Activated naive CD4-positive, alpha-beta T cell treated with anti-CD3 and anti-CD28 coated beads for 36 hours (primary cell): ENCODE measurements at regions not wholly inside any gene's neighbourhood (a gene's known extent, or its start where the extent isn't known, plus 50 kb on each side); places are given as distances from the start of the nearest gene placed in this dataset.
A peak's percentile ranks its signal among the peaks of the same experiment; 100 is the strongest.
"Not testable (repeated sequence)": the region's sequence is repeated elsewhere in the genome, so short reads cannot be mapped to it uniquely, and the experiment has no call there.

Experiments
- CTCF ChIA-PET: fragments of 350-600 bp; sonication (Branson Sonifier 250); formaldehyde crosslinking; loops from one replicate; lab custom pipeline; 2021; ENCODE audit warnings: antibody characterized with exemption; lab: Charles Lee
- DNase-seq: peaks from one replicate; pipeline ENCODE4 v3.0.0-alpha.2; 2020
- H3K27ac Mint-ChIP-seq: one replicate; pipeline ENCODE4 v1.8.0; 2021; ENCODE audit warnings: mild to moderate bottlenecking, mixed read lengths
- H3K27me3 Mint-ChIP-seq: one replicate; pipeline ENCODE4 v1.8.0; 2021; ENCODE audit warnings: low read depth, mixed read lengths
- H3K36me3 Mint-ChIP-seq: one replicate; pipeline ENCODE4 v1.8.0; 2021; ENCODE audit warnings: low read depth, mixed read lengths
- H3K4me1 Mint-ChIP-seq: one replicate; pipeline ENCODE4 v1.8.0; 2021; ENCODE audit warnings: low read depth, mixed read lengths
- H3K4me3 Mint-ChIP-seq: one replicate; pipeline ENCODE4 v1.8.0; 2021; ENCODE audit warnings: mild to moderate bottlenecking, moderate library complexity, mixed read lengths
- H3K9me3 Mint-ChIP-seq: one replicate; pipeline ENCODE4 v1.8.0; 2021; ENCODE audit warnings: mixed read lengths
- intact Hi-C: fragments of 100-400 bp; cut with micrococcal nuclease; formaldehyde crosslinking; loops from one replicate; pipeline ENCODE4 v1.15.1; 2023

GRCh38 chr22:41023299-41023623, 69.1 kb upstream of the EP300 start:
- CTCF ChIA-PET, result interaction anchor here (2.5 kb wide), 1 partner anchor 9 kb away, joined by 8 read pairs; no protein-coding TSS in a partner anchor
- no peak for DNase-seq
- Mint-ChIP-seq H3K27ac (no peak overlapping the region), H3K4me1 (peaks cover 16% of the 10 kb centered on the region), H3K36me3 (no peaks in the 10 kb centered on the region), H3K9me3 (no peaks in the 10 kb centered on the region), H3K27me3 (no peaks in the 10 kb centered on the region), H3K4me3 (peak overlapping the region; percentile 80)
- intact Hi-C loops, result loop anchor here (5.0 kb wide), 1 partner anchor 341 kb away; no protein-coding TSS in a partner anchor

GRCh38 chr22:41028841-41029240, 63.6 kb upstream of the EP300 start:
- no peaks in the 10 kb centered on the region for H3K9me3 Mint-ChIP-seq
- intact Hi-C loops, result no loop called here
- no peak for DNase-seq
- H3K36me3 Mint-ChIP-seq, result no peaks in the 10 kb centered on the region
- H3K4me3 Mint-ChIP-seq, result no peak overlapping the region
- CTCF ChIA-PET, result no interaction called here
- no peaks in the 10 kb centered on the region for H3K27me3 Mint-ChIP-seq
- H3K4me1 Mint-ChIP-seq, result no peaks in the 10 kb centered on the region
- no peak overlapping the region for H3K27ac Mint-ChIP-seq

- Mint-ChIP-seq H3K27ac (no peak overlapping the region), H3K4me1 (no peaks in the 10 kb centered on the region), H3K36me3 (no peaks in the 10 kb centered on the region), H3K4me3 (no peak overlapping the region), H3K27me3 (no peaks in the 10 kb centered on the region), H3K9me3 (no peaks in the 10 kb centered on the region)
- CTCF ChIA-PET, result no interaction called here
- intact Hi-C loops, result no loop called here
- DNase-seq, result no peak
These were observed 61.5 kb upstream of the EP300 start for GRCh38 chr22:41030891-41031290.

GRCh38 chr22:41034706-41035105, 57.7 kb upstream of the EP300 start:
- H3K27me3 Mint-ChIP-seq, result no peaks in the 10 kb centered on the region
- no peaks in the 10 kb centered on the region for H3K36me3 Mint-ChIP-seq
- no peaks in the 10 kb centered on the region for H3K9me3 Mint-ChIP-seq
- no peaks in the 10 kb centered on the region for H3K4me1 Mint-ChIP-seq
- no peak overlapping the region for H3K27ac Mint-ChIP-seq
- no peak overlapping the region for H3K4me3 Mint-ChIP-seq
- CTCF ChIA-PET, result no interaction called here
- intact Hi-C loops, result no loop called here
- DNase-seq, result no peak

- intact Hi-C loops, result no loop called here
- CTCF ChIA-PET, result interaction anchor here (0.8 kb wide), 1 partner anchor 86 kb away, joined by 5 read pairs; the partner anchor contains the start of gene RBX1
- Mint-ChIP-seq H3K4me3 (no peak overlapping the region), H3K27me3 (no peaks in the 10 kb centered on the region), H3K27ac (no peak overlapping the region), H3K4me1 (no peaks in the 10 kb centered on the region), H3K9me3 (no peaks in the 10 kb centered on the region), H3K36me3 (no peaks in the 10 kb centered on the region)
- DNase-seq, result no peak
These were observed 55.5 kb upstream of the EP300 start for GRCh38 chr22:41036924-41037323.

GRCh38 chr22:41038732-41039131, 53.7 kb upstream of the EP300 start:
- H3K4me3 Mint-ChIP-seq, result no peak overlapping the region
- intact Hi-C loops, result no loop called here
- no peaks in the 10 kb centered on the region for H3K9me3 Mint-ChIP-seq
- no peak overlapping the region for H3K27ac Mint-ChIP-seq
- H3K36me3 Mint-ChIP-seq, result no peaks in the 10 kb centered on the region
- no peaks in the 10 kb centered on the region for H3K4me1 Mint-ChIP-seq
- no peak for DNase-seq
- H3K27me3 Mint-ChIP-seq, result no peaks in the 10 kb centered on the region
- CTCF ChIA-PET, result no interaction called here

- DNase-seq, intact Hi-C loops, H3K4me1 Mint-ChIP-seq, H3K36me3 Mint-ChIP-seq, H3K9me3 Mint-ChIP-seq, H3K27ac Mint-ChIP-seq, H3K27me3 Mint-ChIP-seq, H3K4me3 Mint-ChIP-seq: not testable (repeated sequence)
- CTCF ChIA-PET, result interaction anchor here (0.5 kb wide), 1 partner anchor 114 kb away, joined by 3 read pairs; no protein-coding TSS in a partner anchor
These were observed 52.8 kb upstream of the EP300 start for GRCh38 chr22:41039641-41040040.

GRCh38 chr22:41040483-41040882, 51.9 kb upstream of the EP300 start:
- CTCF ChIA-PET, result interaction anchor here (0.7 kb wide), 1 partner anchor 12 kb away, joined by 5 read pairs; no protein-coding TSS in a partner anchor
- no peaks in the 10 kb centered on the region for H3K36me3 Mint-ChIP-seq

GRCh38 chr22:41041532-41041931, 50.9 kb upstream of the EP300 start:
- Mint-ChIP-seq H3K36me3 (no peaks in the 10 kb centered on the region), H3K4me3 (no peak overlapping the region), H3K9me3 (no peaks in the 10 kb centered on the region), H3K4me1 (no peaks in the 10 kb centered on the region), H3K27ac (no peak overlapping the region), H3K27me3 (no peaks in the 10 kb centered on the region)
- CTCF ChIA-PET, result no interaction called here
- intact Hi-C loops, result no loop called here
- no peak for DNase-seq

More at GRCh38 chr22:41040483-41040882, 51.9 kb upstream of the EP300 start:
- Mint-ChIP-seq H3K27ac (no peak overlapping the region), H3K4me3 (no peak overlapping the region), H3K27me3 (no peaks in the 10 kb centered on the region), H3K4me1 (no peaks in the 10 kb centered on the region), H3K9me3 (no peaks in the 10 kb centered on the region)
- intact Hi-C loops, result no loop called here
- no peak for DNase-seq
